H1 (cell line): ENCODE measurements at regions not wholly inside any gene's neighbourhood (a gene's known extent, or its start where the extent isn't known, plus 50 kb on each side); places are given as distances from the start of the nearest gene placed in this dataset.

ENCODE experiments used
- CTCF ChIA-PET: fragments of 300-600 bp; sonication (Branson Sonifier 250); formaldehyde crosslinking; loops from one replicate; lab custom pipeline; 2021; ENCODE audit not compliant: partially characterized antibody; lab: Charles Lee
- POLR2A ChIA-PET: fragments of 300-600 bp; sonication (Branson Sonifier 250); formaldehyde crosslinking; loops from one replicate; lab custom pipeline; 2021; ENCODE audit warnings: inconsistent platforms; ENCODE audit not compliant: partially characterized antibody; lab: Charles Lee
- DNase-seq, 2 experiments: peaks; one replicate each; pipeline versions ENCODE4 v3.0.0 to v3.0.0-alpha.2; 2010 to 2022; ENCODE audit warnings: low spot score in 2 of 2, low read depth in 1 of 2, mixed read lengths in 1 of 2
- FAIRE-seq: peaks from 2 replicates; lab custom pipeline; 2011; peaks lifted over from hg19 to GRCh38; lab: Jason Lieb, UNC
- H2AFZ ChIP-seq: 2 replicates; pipeline ENCODE4 v1.8.1; 2012; ENCODE audit warnings: low read length, inconsistent platforms
- H2AK5ac ChIP-seq: 2 replicates; pipeline ENCODE4 v1.6.1; 2013; ENCODE audit warnings: low read depth, low read length
- H2BK120ac ChIP-seq: replicated peaks from 2 replicates; pipeline ENCODE3; 2013; ENCODE audit warnings: low read depth, low read length, inconsistent platforms
- H2BK12ac ChIP-seq: 2 replicates; pipeline ENCODE4 v1.6.1; 2013; ENCODE audit warnings: low read depth, low read length
- H2BK15ac ChIP-seq: 2 replicates; pipeline ENCODE4 v1.6.1; 2013; ENCODE audit warnings: low read length
- H2BK20ac ChIP-seq: 2 replicates; pipeline ENCODE4 v1.6.1; 2013; ENCODE audit warnings: low read length
- H2BK5ac ChIP-seq: 2 replicates; pipeline ENCODE4 v1.6.1; 2013; ENCODE audit warnings: low read depth, low read length
- H3K14ac ChIP-seq: 2 replicates; pipeline ENCODE4 v1.6.1; 2013; ENCODE audit warnings: inconsistent platforms; ENCODE audit not compliant: insufficient read length
- H3K18ac ChIP-seq: 2 replicates; pipeline ENCODE4 v1.6.1; 2013; ENCODE audit warnings: low read length; ENCODE audit errors: extremely low read depth
- H3K23ac ChIP-seq: 2 replicates; pipeline ENCODE4 v1.6.1; 2013; ENCODE audit warnings: inconsistent platforms; ENCODE audit not compliant: insufficient read length
- H3K23me2 ChIP-seq: 2 replicates; pipeline ENCODE4 v1.6.1; 2013; ENCODE audit warnings: low read depth, low read length
- H3K27ac ChIP-seq: 2 replicates; pipeline ENCODE4 v1.6.1; 2011; ENCODE audit warnings: low read depth, low read length, inconsistent platforms
- H3K27me3 ChIP-seq, 4 experiments: replicated peaks in 1 of 4; 1 replicate in 1 of 4; 2 replicates in 3 of 4; pipeline versions ENCODE4 v1.6.1 to v1.8.1; 2011 to 2013; ENCODE audit warnings: low read length in 3 of 4, mild to moderate bottlenecking in 3 of 4, inconsistent platforms in 2 of 4, mixed read lengths in 2 of 4, moderate library complexity in 1 of 4; ENCODE audit not compliant: control insufficient read depth in 3 of 4, insufficient read depth in 3 of 4; ENCODE audit errors: extremely low read depth in 1 of 4
- H3K36me3 ChIP-seq, 4 experiments: 2 replicates each; pipeline versions ENCODE4 v1.6.1 to v1.8.1; 2011 to 2013; ENCODE audit warnings: mild to moderate bottlenecking in 4 of 4, low read length in 3 of 4, moderate library complexity in 2 of 4, control low read depth in 1 of 4, inconsistent platforms in 1 of 4; ENCODE audit not compliant: insufficient read depth in 4 of 4, control insufficient read depth in 2 of 4
- H3K4ac ChIP-seq: replicated peaks from 2 replicates; pipeline ENCODE3; 2013; ENCODE audit warnings: low read length, low read depth, mixed read lengths, inconsistent platforms; ENCODE audit not compliant: insufficient read length
- H3K4me1 ChIP-seq, 4 experiments: replicated peaks in 1 of 4; 1 replicate in 1 of 4; 2 replicates in 3 of 4; pipeline versions ENCODE4 v1.6.1 to v1.8.1; 2011 to 2013; ENCODE audit warnings: low read length in 3 of 4, inconsistent platforms in 2 of 4, mixed read lengths in 1 of 4; ENCODE audit not compliant: insufficient read depth in 4 of 4, control insufficient read depth in 3 of 4
- H3K4me2 ChIP-seq, 2 experiments: 2 replicates each; pipeline versions ENCODE4 v1.6.1 to v1.8.1; 2011 to 2013; ENCODE audit warnings: low read depth in 2 of 2, low read length in 2 of 2, control low read depth in 1 of 2, inconsistent platforms in 1 of 2, mild to moderate bottlenecking in 1 of 2; ENCODE audit not compliant: insufficient read depth in 1 of 2
- H3K4me3 ChIP-seq, 4 experiments: fragments of 200-600, 300-600 bp in 1 of 4; sonication (generic), shearing (Covaris generic), sonication (Bioruptor Twin) in 1 of 4; 2 replicates each; pipeline versions ENCODE4 v1.5.1 to v1.8.1; 2011 to 2016; ENCODE audit warnings: low read length in 4 of 4, low read depth in 3 of 4, control low read depth in 2 of 4, inconsistent platforms in 2 of 4, mild to moderate bottlenecking in 2 of 4, mixed read lengths in 1 of 4, moderate library complexity in 1 of 4; ENCODE audit not compliant: insufficient read depth in 2 of 4; ENCODE audit errors: extremely low read depth in 1 of 4
- H3K56ac ChIP-seq: replicated peaks from 2 replicates; pipeline ENCODE3; 2013; ENCODE audit warnings: low read depth, mild to moderate bottlenecking, mixed read lengths, low read length, inconsistent platforms; ENCODE audit not compliant: insufficient read length
- H3K79me1 ChIP-seq: 2 replicates; pipeline ENCODE4 v1.6.1; 2013; ENCODE audit warnings: low read depth, low read length, control low read depth
- H3K79me2 ChIP-seq, 2 experiments: 2 replicates each; pipeline versions ENCODE4 v1.6.1 to v1.8.1; 2012 to 2013; ENCODE audit warnings: low read length in 2 of 2, mild to moderate bottlenecking in 2 of 2, inconsistent platforms in 1 of 2; ENCODE audit not compliant: insufficient read depth in 2 of 2, control insufficient read depth in 1 of 2
- H3K9ac ChIP-seq, 4 experiments: replicated peaks in 1 of 4; 1 replicate in 1 of 4; 2 replicates in 3 of 4; pipeline versions ENCODE4 v1.6.1 to v1.8.1; 2011 to 2013; ENCODE audit warnings: low read depth in 3 of 4, low read length in 3 of 4, control low read depth in 2 of 4, mild to moderate bottlenecking in 2 of 4, moderate library complexity in 2 of 4, inconsistent platforms in 1 of 4; ENCODE audit errors: extremely low read depth in 1 of 4
- H3K9me3 ChIP-seq, 2 experiments: 2 replicates each; pipeline versions ENCODE4 v1.6.1 to v1.8.1; 2012 to 2013; ENCODE audit warnings: mild to moderate bottlenecking in 2 of 2, moderate library complexity in 2 of 2, control low read depth in 1 of 2, inconsistent platforms in 1 of 2, low read depth in 1 of 2, low read length in 1 of 2, mixed read lengths in 1 of 2; ENCODE audit not compliant: insufficient read depth in 2 of 2
- H4K20me1 ChIP-seq, 2 experiments: replicated peaks in 1 of 2; 2 replicates each; pipeline versions ENCODE3 to v1.8.1; 2011 to 2013; ENCODE audit warnings: inconsistent platforms in 2 of 2, low read length in 2 of 2, mild to moderate bottlenecking in 1 of 2; ENCODE audit not compliant: insufficient read depth in 2 of 2, control insufficient read depth in 1 of 2
- H4K5ac ChIP-seq: 2 replicates; pipeline ENCODE4 v1.6.1; 2013; ENCODE audit warnings: low read length, low read depth, mixed read lengths, inconsistent platforms; ENCODE audit not compliant: insufficient read length
- H4K8ac ChIP-seq: 2 replicates; pipeline ENCODE4 v1.8.0; 2013; ENCODE audit warnings: mild to moderate bottlenecking, moderate library complexity, low read length, inconsistent platforms; ENCODE audit not compliant: insufficient read depth; ENCODE audit errors: extremely low read depth
- H4K91ac ChIP-seq: replicated peaks from 2 replicates; pipeline ENCODE3; 2013; ENCODE audit warnings: low read length, mixed read lengths, inconsistent platforms; ENCODE audit not compliant: insufficient read length
- CEBPB ChIP-seq: IDR thresholded peaks from 2 replicates; pipeline ENCODE4 v1.6.1; 2012; ENCODE audit warnings: low read depth, low read length
- GABPA ChIP-seq: IDR thresholded peaks from 2 replicates; pipeline ENCODE4 v1.6.1; 2011; ENCODE audit warnings: mild to moderate bottlenecking, low read length, moderate library complexity, borderline replicate concordance; ENCODE audit not compliant: insufficient read depth
- KDM1A ChIP-seq: fragments of 200-600, 300-600 bp; sonication (generic); IDR thresholded peaks from 2 replicates; pipeline ENCODE4 v1.7.1; 2016; ENCODE audit warnings: mild to moderate bottlenecking, low read length, borderline replicate concordance
- NANOG ChIP-seq: IDR thresholded peaks from 2 replicates; pipeline ENCODE4 v1.6.1; 2011; ENCODE audit warnings: low read length, low read depth, mild to moderate bottlenecking, inconsistent platforms; ENCODE audit not compliant: insufficient read depth, poor library complexity, severe bottlenecking
- RXRA ChIP-seq: IDR thresholded peaks from 2 replicates; pipeline ENCODE4 v1.6.1; 2011; ENCODE audit warnings: low read depth, mild to moderate bottlenecking, low read length, moderate library complexity; ENCODE audit not compliant: insufficient read depth
- SP2 ChIP-seq: IDR thresholded peaks from 2 replicates; pipeline ENCODE4 v1.6.1; 2012; ENCODE audit warnings: mild to moderate bottlenecking, low read length, inconsistent platforms
- ZNF274 ChIP-seq: IDR thresholded peaks from 2 replicates; pipeline ENCODE4 v1.7.0; 2012; ENCODE audit warnings: low read length, borderline replicate concordance; ENCODE audit errors: extremely low read depth
- WGBS, 2 experiments: shearing (Covaris generic) in 1 of 2; methylation state at CpG; one replicate each; pipeline versions ENCODE4 v1.1.6 to v1.1.7; 2013 to 2015; ENCODE audit warnings: low lambda C conversion rate in 2 of 2, mixed read lengths in 2 of 2, inconsistent platforms in 1 of 2, low coverage in 1 of 2, missing lambda C conversion rate in 1 of 2; ENCODE audit not compliant: insufficient replicate concordance in 2 of 2, insufficient coverage in 1 of 2, insufficient read length in 1 of 2; ENCODE audit errors: extremely low coverage in 1 of 2, missing lambda C conversion rate in 1 of 2; 5-methylcytosine and 5-hydroxymethylcytosine counted together

GRCh38 chr1:187680823-187681222 is 852.1 kb downstream of the PLA2G4A start:
- no peak overlapping the region for H2BK5ac ChIP-seq
- no peaks in the 10 kb centered on the region for H3K23me2 ChIP-seq
- CTCF ChIA-PET = no interaction called here
- no peaks in the 10 kb centered on the region for H4K20me1 ChIP-seq
- H3K36me3 ChIP-seq = no peaks in the 10 kb centered on the region
- no peak overlapping the region for H3K14ac ChIP-seq
- no peak overlapping the region for H4K8ac ChIP-seq
- no peak overlapping the region for H3K4me2 ChIP-seq
- H3K9ac ChIP-seq = no peak overlapping the region; a peak in 1 of 7 replicates
- no peak overlapping the region for H2AFZ ChIP-seq
- H2BK20ac ChIP-seq = no peak overlapping the region
- H3K18ac ChIP-seq = no peak overlapping the region
- no peak overlapping the region for H4K5ac ChIP-seq
- no peak overlapping the region for H2BK120ac ChIP-seq
- H3K4me1 ChIP-seq = no peaks in the 10 kb centered on the region
- FAIRE-seq (no peak), DNase-seq (no peak)
- no peak overlapping the region for H2BK15ac ChIP-seq
- H4K91ac ChIP-seq = no peak overlapping the region
- no peak for TF ChIP-seq RXRA
- TF ChIP-seq GABPA = no peak
- TF ChIP-seq ZNF274 = no peak
- no peak for TF ChIP-seq KDM1A
- no peak for TF ChIP-seq NANOG
- no peak for TF ChIP-seq CEBPB
- TF ChIP-seq SP2 = no peak
- no peak overlapping the region for H3K4me3 ChIP-seq
- no peak overlapping the region for H2AK5ac ChIP-seq
- H3K9me3 ChIP-seq = no peaks in the 10 kb centered on the region
- peak overlapping the region; percentile 46 for H3K56ac ChIP-seq
- WGBS, 2 experiments = 80 to 100% methylated on average over 1 of the region's 1 CpG
- peaks cover 0 to 3% of the 10 kb centered on the region in 2 experiments; a peak in 1 of 4 replicates for H3K79me2 ChIP-seq
- no peak overlapping the region for H2BK12ac ChIP-seq
- POLR2A ChIA-PET = no interaction called here
- no peaks in the 10 kb centered on the region for H3K79me1 ChIP-seq
- H3K27me3 ChIP-seq = no peaks in the 10 kb centered on the region
- H3K4ac ChIP-seq = no peak overlapping the region
- H3K27ac ChIP-seq = no peak overlapping the region
- no peak overlapping the region for H3K23ac ChIP-seq
